WTC11 (cell line): ENCODE measurements at regions not wholly inside any gene's neighbourhood (a gene's known extent, or its start where the extent isn't known, plus 50 kb on each side); places are given as distances from the start of the nearest gene placed in this dataset.

Experiments used
- ATAC-seq: fragments of 200-7000 bp; cut with Tn5 transposase; 2 replicates; pipeline ENCODE4 v1.10.0; 2021; ENCODE audit warnings: mild to moderate bottlenecking, moderate library complexity
- CTCF ChIA-PET: fragments of 300-600 bp; sonication (Branson Sonifier 250); formaldehyde crosslinking; loops from one replicate; lab custom pipeline; 2021; ENCODE audit warnings: antibody characterized with exemption; lab: Charles Lee
- POLR2A ChIA-PET: fragments of 350-600 bp; sonication (Branson Sonifier 250); formaldehyde crosslinking; loops from one replicate; lab custom pipeline; 2021; ENCODE audit warnings: antibody characterized with exemption; lab: Charles Lee
- DNase-seq: peaks from one replicate; pipeline ENCODE4 v3.0.0; 2021; ENCODE audit warnings: low spot score
- H3K27ac Mint-ChIP-seq: 2 replicates; pipeline ENCODE4 v1.8.0; 2021; ENCODE audit warnings: mixed read lengths
- H3K27me3 Mint-ChIP-seq: 2 replicates; pipeline ENCODE4 v1.8.0; 2021; ENCODE audit warnings: low read depth, mild to moderate bottlenecking, moderate library complexity, mixed read lengths
- H3K36me3 Mint-ChIP-seq: 2 replicates; pipeline ENCODE4 v1.8.0; 2021; ENCODE audit warnings: mixed read lengths
- H3K4me1 Mint-ChIP-seq: 2 replicates; pipeline ENCODE4 v1.8.0; 2022; ENCODE audit warnings: mixed read lengths
- H3K4me3 Mint-ChIP-seq: 2 replicates; pipeline ENCODE4 v1.8.0; 2021; ENCODE audit warnings: mild to moderate bottlenecking, moderate library complexity, mixed read lengths
- H3K9me3 Mint-ChIP-seq: 2 replicates; pipeline ENCODE4 v1.8.0; 2021; ENCODE audit warnings: mixed read lengths
- ATF1 ChIP-seq: sonication (generic); formaldehyde crosslinking; IDR thresholded peaks from 2 replicates; pipeline ENCODE4 v1.8.1; 2023; ENCODE audit warnings: mild to moderate bottlenecking, moderate library complexity, missing genetic modification reagents
- CREM ChIP-seq: sonication (generic); formaldehyde crosslinking; IDR thresholded peaks from 2 replicates; pipeline ENCODE4 v1.8.1; 2022; ENCODE audit warnings: mild to moderate bottlenecking, missing genetic modification reagents, moderate library complexity
- FOXP1 ChIP-seq: sonication (generic); formaldehyde crosslinking; IDR thresholded peaks from 2 replicates; pipeline ENCODE4 v1.8.0; 2022; ENCODE audit warnings: missing genetic modification reagents, mild to moderate bottlenecking, moderate library complexity, borderline replicate concordance
- GABPB1 ChIP-seq: sonication (generic); formaldehyde crosslinking; IDR thresholded peaks from 2 replicates; pipeline ENCODE4 v1.8.1; 2023; ENCODE audit warnings: mild to moderate bottlenecking, missing genetic modification reagents
- JUN ChIP-seq: sonication (generic); formaldehyde crosslinking; IDR thresholded peaks from 2 replicates; pipeline ENCODE4 v1.8.0; 2023; ENCODE audit warnings: mild to moderate bottlenecking, missing genetic modification reagents
- KAT7 ChIP-seq: sonication (generic); formaldehyde crosslinking; IDR thresholded peaks from 2 replicates; pipeline ENCODE4 v1.8.1; 2023; ENCODE audit warnings: missing genetic modification reagents, mild to moderate bottlenecking, borderline replicate concordance
- MYBL2 ChIP-seq: sonication (generic); formaldehyde crosslinking; IDR thresholded peaks from 2 replicates; pipeline ENCODE4 v1.8.1; 2023; ENCODE audit warnings: mild to moderate bottlenecking, moderate library complexity, missing genetic modification reagents
- NFE2L1 ChIP-seq: sonication (generic); formaldehyde crosslinking; IDR thresholded peaks from 2 replicates; pipeline ENCODE4 v1.8.1; 2023; ENCODE audit warnings: missing genetic modification reagents
- NFYB ChIP-seq: sonication (generic); formaldehyde crosslinking; conservative IDR thresholded peaks from 2 replicates; pipeline ENCODE4 v1.8.0; 2022; ENCODE audit warnings: low read depth, missing genetic modification reagents
- NR1H2 ChIP-seq: sonication (generic); formaldehyde crosslinking; IDR thresholded peaks from 2 replicates; pipeline ENCODE4 v1.9.0; 2021; ENCODE audit warnings: mild to moderate bottlenecking, moderate library complexity, missing genetic modification reagents
- NR2C2 ChIP-seq: sonication (generic); formaldehyde crosslinking; IDR thresholded peaks from 2 replicates; pipeline ENCODE4 v1.8.0; 2022; ENCODE audit warnings: mild to moderate bottlenecking, missing genetic modification reagents
- NR3C1 ChIP-seq: sonication (generic); formaldehyde crosslinking; conservative IDR thresholded peaks from 2 replicates; pipeline ENCODE4 v1.8.1; 2023; ENCODE audit warnings: low read depth, mild to moderate bottlenecking, missing genetic modification reagents
- PRRX2 ChIP-seq: fragments of 250-450 bp; sonication (Bioruptor Pico); IDR thresholded peaks from 2 replicates; pipeline ENCODE4 v1.8.0; 2021; ENCODE audit warnings: mild to moderate bottlenecking
- RORB ChIP-seq: fragments of 250-450 bp; sonication (Bioruptor Pico); IDR thresholded peaks from 2 replicates; pipeline ENCODE4 v1.9.0; 2021; ENCODE audit warnings: mild to moderate bottlenecking
- SMAD3 ChIP-seq: sonication (generic); formaldehyde crosslinking; IDR thresholded peaks from 2 replicates; pipeline ENCODE4 v1.8.0; 2022; ENCODE audit warnings: missing genetic modification reagents, mild to moderate bottlenecking, borderline replicate concordance
- TEAD4 ChIP-seq: sonication (generic); formaldehyde crosslinking; IDR thresholded peaks from 2 replicates; pipeline ENCODE4 v1.8.0; 2022; ENCODE audit warnings: mild to moderate bottlenecking, missing genetic modification reagents
- ZMAT4 ChIP-seq: fragments of 250-450 bp; sonication (Bioruptor Pico); IDR thresholded peaks from 2 replicates; pipeline ENCODE4 v1.9.0; 2021; ENCODE audit warnings: mild to moderate bottlenecking
- ZNF121 ChIP-seq: sonication (generic); formaldehyde crosslinking; IDR thresholded peaks from 2 replicates; pipeline ENCODE4 v1.8.0; 2023; ENCODE audit warnings: missing genetic modification reagents
- ZNF138 ChIP-seq: sonication (generic); formaldehyde crosslinking; conservative IDR thresholded peaks from 2 replicates; pipeline ENCODE4 v1.8.1; 2022; ENCODE audit warnings: mild to moderate bottlenecking, moderate library complexity, missing genetic modification reagents
- ZNF219 ChIP-seq: sonication (generic); formaldehyde crosslinking; IDR thresholded peaks from 2 replicates; pipeline ENCODE4 v1.8.0; 2023; ENCODE audit warnings: missing genetic modification reagents, mild to moderate bottlenecking, borderline replicate concordance
- ZNF232 ChIP-seq: sonication (generic); formaldehyde crosslinking; IDR thresholded peaks from 2 replicates; pipeline ENCODE4 v1.8.0; 2022; ENCODE audit warnings: mild to moderate bottlenecking, missing genetic modification reagents
- ZNF317 ChIP-seq: sonication (generic); formaldehyde crosslinking; IDR thresholded peaks from 2 replicates; pipeline ENCODE4 v1.8.1; 2023; ENCODE audit warnings: low read depth, mild to moderate bottlenecking, moderate library complexity, missing genetic modification reagents, borderline replicate concordance
- ZNF671 ChIP-seq: fragments of 250-450 bp; sonication (Bioruptor Pico); IDR thresholded peaks from 2 replicates; pipeline ENCODE4 v1.8.0; 2021; ENCODE audit warnings: mild to moderate bottlenecking
- TF ChIP-seq, protein P1 (sequence below): sonication (generic); formaldehyde crosslinking; IDR thresholded peaks from 2 replicates; pipeline ENCODE4 v1.8.1; 2023; ENCODE audit warnings: mild to moderate bottlenecking, missing genetic modification reagents, borderline replicate concordance
- TF ChIP-seq, protein P2 (sequence below): fragments of 250-450 bp; sonication (Bioruptor Pico); IDR thresholded peaks from 2 replicates; pipeline ENCODE4 v1.8.0; 2021; ENCODE audit warnings: mild to moderate bottlenecking
- TF ChIP-seq, protein P3 (sequence below): sonication (generic); formaldehyde crosslinking; IDR thresholded peaks from 2 replicates; pipeline ENCODE4 v1.8.1; 2022; ENCODE audit warnings: low read depth, missing genetic modification reagents, borderline replicate concordance
- TF ChIP-seq, protein P4 (sequence below): sonication (generic); formaldehyde crosslinking; IDR thresholded peaks from 2 replicates; pipeline ENCODE4 v1.8.1; 2022; ENCODE audit warnings: mild to moderate bottlenecking, missing genetic modification reagents, moderate library complexity, borderline replicate concordance
- TF ChIP-seq, protein P5 (sequence below): fragments of 250-450 bp; sonication (Bioruptor Pico); IDR thresholded peaks from 2 replicates; pipeline ENCODE4 v2.1.2; 2022; ENCODE audit warnings: mild to moderate bottlenecking, moderate library complexity

GRCh38 chr13:80465321-80465720 lies 124.4 kb upstream of the SPRY2 start:
- no peak overlapping the region for H3K4me3 Mint-ChIP-seq
- no peak for DNase-seq
- no peak overlapping the region for H3K27ac Mint-ChIP-seq
- CTCF ChIA-PET: no interaction called here
- ATAC-seq: no peak
- no peaks in the 10 kb centered on the region for H3K27me3 Mint-ChIP-seq
- no peaks in the 10 kb centered on the region for H3K36me3 Mint-ChIP-seq
- peaks cover 6% of the 10 kb centered on the region; the same call in 1 of the 2 replicates for H3K9me3 Mint-ChIP-seq
- POLR2A ChIA-PET: no interaction called here
- no peaks in the 10 kb centered on the region for H3K4me1 Mint-ChIP-seq
- TF ChIP-seq, protein P1, sequence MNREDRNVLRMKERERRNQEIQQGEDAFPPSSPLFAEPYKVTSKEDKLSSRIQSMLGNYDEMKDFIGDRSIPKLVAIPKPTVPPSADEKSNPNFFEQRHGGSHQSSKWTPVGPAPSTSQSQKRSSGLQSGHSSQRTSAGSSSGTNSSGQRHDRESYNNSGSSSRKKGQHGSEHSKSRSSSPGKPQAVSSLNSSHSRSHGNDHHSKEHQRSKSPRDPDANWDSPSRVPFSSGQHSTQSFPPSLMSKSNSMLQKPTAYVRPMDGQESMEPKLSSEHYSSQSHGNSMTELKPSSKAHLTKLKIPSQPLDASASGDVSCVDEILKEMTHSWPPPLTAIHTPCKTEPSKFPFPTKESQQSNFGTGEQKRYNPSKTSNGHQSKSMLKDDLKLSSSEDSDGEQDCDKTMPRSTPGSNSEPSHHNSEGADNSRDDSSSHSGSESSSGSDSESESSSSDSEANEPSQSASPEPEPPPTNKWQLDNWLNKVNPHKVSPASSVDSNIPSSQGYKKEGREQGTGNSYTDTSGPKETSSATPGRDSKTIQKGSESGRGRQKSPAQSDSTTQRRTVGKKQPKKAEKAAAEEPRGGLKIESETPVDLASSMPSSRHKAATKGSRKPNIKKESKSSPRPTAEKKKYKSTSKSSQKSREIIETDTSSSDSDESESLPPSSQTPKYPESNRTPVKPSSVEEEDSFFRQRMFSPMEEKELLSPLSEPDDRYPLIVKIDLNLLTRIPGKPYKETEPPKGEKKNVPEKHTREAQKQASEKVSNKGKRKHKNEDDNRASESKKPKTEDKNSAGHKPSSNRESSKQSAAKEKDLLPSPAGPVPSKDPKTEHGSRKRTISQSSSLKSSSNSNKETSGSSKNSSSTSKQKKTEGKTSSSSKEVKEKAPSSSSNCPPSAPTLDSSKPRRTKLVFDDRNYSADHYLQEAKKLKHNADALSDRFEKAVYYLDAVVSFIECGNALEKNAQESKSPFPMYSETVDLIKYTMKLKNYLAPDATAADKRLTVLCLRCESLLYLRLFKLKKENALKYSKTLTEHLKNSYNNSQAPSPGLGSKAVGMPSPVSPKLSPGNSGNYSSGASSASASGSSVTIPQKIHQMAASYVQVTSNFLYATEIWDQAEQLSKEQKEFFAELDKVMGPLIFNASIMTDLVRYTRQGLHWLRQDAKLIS (CRISPR knock-in tag): no peak
- TF ChIP-seq KAT7 (CRISPR knock-in tag): no peak
- no peak for TF ChIP-seq MYBL2 (CRISPR knock-in tag)
- no peak for TF ChIP-seq SMAD3 (CRISPR knock-in tag)
- no peak for TF ChIP-seq ZNF317 (CRISPR knock-in tag)
- TF ChIP-seq NR2C2 (CRISPR knock-in tag): no peak
- TF ChIP-seq RORB (CRISPR knock-in tag): no peak
- no peak for TF ChIP-seq PRRX2 (CRISPR knock-in tag)
- no peak for TF ChIP-seq NR1H2
- TF ChIP-seq NFE2L1 (CRISPR knock-in tag): no peak
- TF ChIP-seq ZNF121 (CRISPR knock-in tag): no peak
- TF ChIP-seq CREM (CRISPR knock-in tag): no peak
- TF ChIP-seq ATF1: no peak
- TF ChIP-seq NFYB: no peak
- no peak for TF ChIP-seq JUN
- no peak for TF ChIP-seq ZMAT4 (CRISPR knock-in tag)
- TF ChIP-seq ZNF232 (CRISPR knock-in tag): no peak
- no peak for TF ChIP-seq ZNF219 (CRISPR knock-in tag)
- TF ChIP-seq FOXP1 (CRISPR knock-in tag): no peak

DNA sequence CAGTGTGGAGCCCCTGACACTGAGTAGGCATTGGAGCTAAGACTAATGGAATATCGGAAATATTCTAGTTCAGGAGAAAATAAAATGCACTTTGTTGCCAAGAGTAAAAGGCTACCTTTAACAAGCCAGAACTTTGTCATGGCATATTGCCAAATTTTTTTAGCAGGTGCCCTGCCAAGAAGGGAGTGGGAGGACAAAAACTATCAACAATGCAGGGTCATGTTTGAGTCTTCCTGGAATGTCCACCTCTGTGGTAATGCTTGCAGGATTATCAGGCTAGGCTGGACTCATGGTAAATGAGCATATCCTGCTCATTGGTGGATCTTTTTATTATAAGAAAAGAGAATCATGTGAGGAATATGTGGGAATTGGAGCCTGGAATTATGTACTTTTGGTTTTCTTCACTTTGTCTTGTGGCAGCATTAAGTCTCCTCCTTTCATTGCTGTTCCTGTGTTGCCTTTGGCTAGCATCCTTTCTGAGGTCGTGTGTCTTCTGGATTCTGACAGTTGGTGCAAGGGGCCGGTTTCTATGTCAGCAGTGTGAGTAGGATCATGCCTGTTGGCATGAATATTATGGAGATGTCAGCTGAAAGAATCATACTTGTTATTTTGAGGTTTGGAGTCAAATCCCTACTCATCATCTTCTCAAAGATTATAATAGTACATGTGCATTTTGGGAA lies 122.9 kb upstream of the SPRY2 start:
- Mint-ChIP-seq H3K9me3 (peaks cover 6% of the 10 kb centered on the region; the same call in 1 of the 2 replicates), H3K27me3 (no peaks in the 10 kb centered on the region), H3K36me3 (no peaks in the 10 kb centered on the region), H3K4me1 (no peaks in the 10 kb centered on the region), H3K4me3 (no peak overlapping the region), H3K27ac (no peak overlapping the region)
- DNase-seq (no peak), ATAC-seq (no peak)
- ChIA-PET POLR2A (no interaction called here), CTCF (no interaction called here)
- no peak for TF ChIP-seq NR3C1 (CRISPR knock-in tag)
- TF ChIP-seq ZNF671 (CRISPR knock-in tag): no peak
- TF ChIP-seq, protein P2, sequence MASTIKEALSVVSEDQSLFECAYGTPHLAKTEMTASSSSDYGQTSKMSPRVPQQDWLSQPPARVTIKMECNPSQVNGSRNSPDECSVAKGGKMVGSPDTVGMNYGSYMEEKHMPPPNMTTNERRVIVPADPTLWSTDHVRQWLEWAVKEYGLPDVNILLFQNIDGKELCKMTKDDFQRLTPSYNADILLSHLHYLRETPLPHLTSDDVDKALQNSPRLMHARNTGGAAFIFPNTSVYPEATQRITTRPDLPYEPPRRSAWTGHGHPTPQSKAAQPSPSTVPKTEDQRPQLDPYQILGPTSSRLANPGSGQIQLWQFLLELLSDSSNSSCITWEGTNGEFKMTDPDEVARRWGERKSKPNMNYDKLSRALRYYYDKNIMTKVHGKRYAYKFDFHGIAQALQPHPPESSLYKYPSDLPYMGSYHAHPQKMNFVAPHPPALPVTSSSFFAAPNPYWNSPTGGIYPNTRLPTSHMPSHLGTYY (CRISPR knock-in tag): no peak
- TF ChIP-seq ZNF232 (CRISPR knock-in tag): no peak
- TF ChIP-seq, protein P3, sequence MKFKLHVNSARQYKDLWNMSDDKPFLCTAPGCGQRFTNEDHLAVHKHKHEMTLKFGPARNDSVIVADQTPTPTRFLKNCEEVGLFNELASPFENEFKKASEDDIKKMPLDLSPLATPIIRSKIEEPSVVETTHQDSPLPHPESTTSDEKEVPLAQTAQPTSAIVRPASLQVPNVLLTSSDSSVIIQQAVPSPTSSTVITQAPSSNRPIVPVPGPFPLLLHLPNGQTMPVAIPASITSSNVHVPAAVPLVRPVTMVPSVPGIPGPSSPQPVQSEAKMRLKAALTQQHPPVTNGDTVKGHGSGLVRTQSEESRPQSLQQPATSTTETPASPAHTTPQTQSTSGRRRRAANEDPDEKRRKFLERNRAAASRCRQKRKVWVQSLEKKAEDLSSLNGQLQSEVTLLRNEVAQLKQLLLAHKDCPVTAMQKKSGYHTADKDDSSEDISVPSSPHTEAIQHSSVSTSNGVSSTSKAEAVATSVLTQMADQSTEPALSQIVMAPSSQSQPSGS (CRISPR knock-in tag): no peak
- no peak for TF ChIP-seq KAT7 (CRISPR knock-in tag)
- TF ChIP-seq, protein P4, sequence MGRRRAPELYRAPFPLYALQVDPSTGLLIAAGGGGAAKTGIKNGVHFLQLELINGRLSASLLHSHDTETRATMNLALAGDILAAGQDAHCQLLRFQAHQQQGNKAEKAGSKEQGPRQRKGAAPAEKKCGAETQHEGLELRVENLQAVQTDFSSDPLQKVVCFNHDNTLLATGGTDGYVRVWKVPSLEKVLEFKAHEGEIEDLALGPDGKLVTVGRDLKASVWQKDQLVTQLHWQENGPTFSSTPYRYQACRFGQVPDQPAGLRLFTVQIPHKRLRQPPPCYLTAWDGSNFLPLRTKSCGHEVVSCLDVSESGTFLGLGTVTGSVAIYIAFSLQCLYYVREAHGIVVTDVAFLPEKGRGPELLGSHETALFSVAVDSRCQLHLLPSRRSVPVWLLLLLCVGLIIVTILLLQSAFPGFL: no peak
- no peak for TF ChIP-seq TEAD4 (CRISPR knock-in tag)
- TF ChIP-seq GABPB1 (CRISPR knock-in tag): no peak
- TF ChIP-seq, protein P5, sequence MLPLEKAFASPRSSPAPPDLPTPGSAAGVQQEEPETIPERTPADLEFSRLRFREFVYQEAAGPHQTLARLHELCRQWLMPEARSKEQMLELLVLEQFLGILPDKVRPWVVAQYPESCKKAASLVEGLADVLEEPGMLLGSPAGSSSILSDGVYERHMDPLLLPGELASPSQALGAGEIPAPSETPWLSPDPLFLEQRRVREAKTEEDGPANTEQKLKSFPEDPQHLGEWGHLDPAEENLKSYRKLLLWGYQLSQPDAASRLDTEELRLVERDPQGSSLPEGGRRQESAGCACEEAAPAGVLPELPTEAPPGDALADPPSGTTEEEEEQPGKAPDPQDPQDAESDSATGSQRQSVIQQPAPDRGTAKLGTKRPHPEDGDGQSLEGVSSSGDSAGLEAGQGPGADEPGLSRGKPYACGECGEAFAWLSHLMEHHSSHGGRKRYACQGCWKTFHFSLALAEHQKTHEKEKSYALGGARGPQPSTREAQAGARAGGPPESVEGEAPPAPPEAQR (CRISPR knock-in tag): no peak
- no peak for TF ChIP-seq ZNF121 (CRISPR knock-in tag)
- TF ChIP-seq NFE2L1 (CRISPR knock-in tag): no peak
- no peak for TF ChIP-seq ZNF317 (CRISPR knock-in tag)
- no peak for TF ChIP-seq ZNF138
- TF ChIP-seq RORB (CRISPR knock-in tag): no peak
